Testis (tissue), 2 donors: ENCODE measurements at regions not wholly inside any gene's neighbourhood (a gene's known extent, or its start where the extent isn't known, plus 50 kb on each side); places are given as distances from the start of the nearest gene placed in this dataset.
"Not testable (repeated sequence)": the region's sequence is repeated elsewhere in the genome, so short reads cannot be mapped to it uniquely, and the experiment has no call there.

Experiments
- DNase-seq: peaks from one replicate; pipeline ENCODE4 v3.0.0-alpha.2; 2019
- H3K27ac ChIP-seq, 2 donors: fragments of 200-600 bp; sonication (generic); one replicate each; pipeline ENCODE4 v1.5.1; 2019
- H3K27me3 ChIP-seq: fragments of 200-600 bp; sonication (generic); one replicate; pipeline ENCODE4 v1.5.1; 2019
- H3K36me3 ChIP-seq: fragments of 200-600 bp; sonication (generic); one replicate; pipeline ENCODE4 v1.5.1; 2017; ENCODE audit warnings: low read depth; ENCODE audit errors: missing control alignments
- H3K4me1 ChIP-seq: fragments of 200-600 bp; sonication (generic); one replicate; pipeline ENCODE4 v1.5.1; 2019
- H3K4me3 ChIP-seq, 2 donors: fragments of 200-600 bp; sonication (generic); one replicate each; pipeline ENCODE4 v1.5.1; 2017 to 2019
- H3K9me3 ChIP-seq: fragments of 200-600 bp; sonication (generic); one replicate; pipeline ENCODE4 v1.5.1; 2017
- CTCF ChIP-seq, 3 experiments: fragments of 450-650 bp in 2 of 3; fragments of 200-600 bp in 1 of 3; sonication (generic) in 1 of 3; IDR thresholded peaks; one replicate each; pipeline ENCODE4 v1.5.1; 2016 to 2019; ENCODE audit warnings: antibody characterized with exemption in 3 of 3, mild to moderate bottlenecking in 2 of 3, moderate library complexity in 1 of 3
- POLR2A ChIP-seq: fragments of 450-650 bp; IDR thresholded peaks from one replicate; pipeline ENCODE4 v1.6.1; 2017; ENCODE audit warnings: antibody characterized with exemption, mild to moderate bottlenecking, moderate library complexity
- WGBS, 2 donors: methylation state at CpG; one replicate each; pipeline ENCODE4 v1.1.5; 2018; 5-methylcytosine and 5-hydroxymethylcytosine counted together
- intact Hi-C: fragments of 100-400 bp; cut with DNase I; formaldehyde crosslinking; loops from one replicate; pipeline ENCODE4 v1.15.1; 2023; ENCODE audit warnings: low total_unique reads

- Histone ChIP-seq H3K36me3 (no peaks in the 10 kb centered on the region), H3K9me3 (no peaks in the 10 kb centered on the region), H3K27me3 (no peaks in the 10 kb centered on the region), H3K4me1 (no peaks in the 10 kb centered on the region), H3K4me3 (no peak overlapping the region), H3K27ac (no peak overlapping the region)
- intact Hi-C loops: no loop called here
- no peak for TF ChIP-seq POLR2A
- no peak for TF ChIP-seq CTCF (IDR thresholded peaks at IDR 0.05)
- DNase-seq: no peak
- 42 to 62% methylated on average over 1 of the region's 1 CpG for WGBS, 2 donors
Observed at GRCh38 chr13:38073931-38074330, 204.4 kb upstream of the TRPC4 start.

- no peak for TF ChIP-seq POLR2A
- no peak for TF ChIP-seq CTCF (IDR thresholded peaks at IDR 0.05)
- H3K36me3 ChIP-seq: no peaks in the 10 kb centered on the region
Observed at GRCh38 chr13:38072696-38073095, 203.1 kb upstream of the TRPC4 start.

GRCh38 chr13:38071340-38071739, 201.8 kb upstream of the TRPC4 start:
- H3K4me1 ChIP-seq, DNase-seq, H3K4me3 ChIP-seq, H3K9me3 ChIP-seq, H3K27ac ChIP-seq, intact Hi-C loops, H3K36me3 ChIP-seq, H3K27me3 ChIP-seq: not testable (repeated sequence)
- 95% methylated on average over 5 of the region's 5 CpGs for WGBS, 2 donors

More at GRCh38 chr13:38072696-38073095, 203.1 kb upstream of the TRPC4 start:
- Histone ChIP-seq H3K4me1 (no peaks in the 10 kb centered on the region), H3K9me3 (no peaks in the 10 kb centered on the region), H3K27me3 (no peaks in the 10 kb centered on the region), H3K27ac (no peak overlapping the region), H3K4me3 (no peak overlapping the region)
- intact Hi-C loops: no loop called here
- DNase-seq: no peak

GRCh38 chr13:38053896-38054295, 184.3 kb upstream of the TRPC4 start:
- intact Hi-C loops: no loop called here
- Histone ChIP-seq H3K4me1 (no peaks in the 10 kb centered on the region), H3K9me3 (no peaks in the 10 kb centered on the region), H3K36me3 (no peaks in the 10 kb centered on the region), H3K4me3 (no peak overlapping the region), H3K27me3 (no peaks in the 10 kb centered on the region), H3K27ac (no peak overlapping the region)
- no peak for TF ChIP-seq CTCF (IDR thresholded peaks at IDR 0.05)
- TF ChIP-seq POLR2A: no peak
- 79 to 87% methylated on average over 3 of the region's 3 CpGs for WGBS, 2 donors
- no peak for DNase-seq

- TF ChIP-seq CTCF (IDR thresholded peaks at IDR 0.05): no peak
- no peak for TF ChIP-seq POLR2A
- WGBS, 2 donors: 44 to 74% methylated on average over 1 of the region's 1 CpG
- no peaks in the 10 kb centered on the region for H3K4me1 ChIP-seq
- intact Hi-C loops: no loop called here
- no peak overlapping the region for H3K27ac ChIP-seq
- no peak for DNase-seq
- H3K36me3 ChIP-seq: no peaks in the 10 kb centered on the region
- H3K9me3 ChIP-seq: no peaks in the 10 kb centered on the region
- H3K4me3 ChIP-seq: no peak overlapping the region
- no peaks in the 10 kb centered on the region for H3K27me3 ChIP-seq
Observed at GRCh38 chr13:38046049-38046376, 176.4 kb upstream of the TRPC4 start.
